Medulla oblongata (tissue), 1 donor: ENCODE measurements at regions not wholly inside any gene's neighbourhood (a gene's known extent, or its start where the extent isn't known, plus 50 kb on each side); places are given as distances from the start of the nearest gene placed in this dataset.
A peak's percentile ranks its signal among the peaks of the same experiment; 100 is the strongest.

Experiments
- DNase-seq: peaks from one replicate; pipeline ENCODE4 v3.0.0-alpha.2; 2015; ENCODE audit errors: extremely low spot score

DNA sequence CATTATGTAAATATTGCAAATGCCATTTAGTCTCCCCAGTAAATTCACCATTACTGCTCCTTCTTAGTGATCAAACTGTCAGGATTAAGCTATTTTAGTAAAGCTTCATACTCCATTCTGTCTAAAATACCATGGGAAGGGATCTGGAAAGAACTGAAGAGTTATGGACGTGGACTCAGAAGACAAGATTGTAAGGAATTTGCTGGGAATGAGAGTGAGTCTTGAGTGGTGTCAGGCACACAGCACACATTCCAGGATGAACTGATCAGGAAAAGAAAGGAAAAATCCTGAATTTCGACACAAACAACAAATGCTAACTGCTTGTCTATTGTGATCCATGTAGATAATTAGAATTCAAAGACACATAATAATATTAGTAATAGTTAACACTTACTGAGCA lies 311.0 kb downstream of the CENPC start:
- no peak for DNase-seq

DNA sequence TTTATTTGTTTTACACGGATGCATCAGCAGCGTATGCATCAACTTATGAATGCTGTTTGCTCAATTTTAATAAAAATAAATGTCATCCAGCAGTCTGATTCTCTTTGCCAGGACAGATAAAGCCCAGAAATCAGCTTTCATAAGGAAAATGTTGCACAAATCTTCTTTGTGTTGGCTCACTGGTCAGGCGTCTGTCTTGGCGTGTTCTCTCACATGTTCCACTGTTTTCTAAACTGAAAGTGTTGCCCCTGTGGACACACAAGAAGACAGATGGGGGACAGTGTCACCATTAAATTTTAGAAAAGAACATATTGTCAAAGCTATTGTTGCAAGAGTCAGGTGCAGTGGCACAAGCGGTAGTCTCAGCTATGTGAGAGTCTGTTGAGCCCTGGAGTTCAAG lies 316.2 kb downstream of the CENPC start:
- no peak for DNase-seq

DNA sequence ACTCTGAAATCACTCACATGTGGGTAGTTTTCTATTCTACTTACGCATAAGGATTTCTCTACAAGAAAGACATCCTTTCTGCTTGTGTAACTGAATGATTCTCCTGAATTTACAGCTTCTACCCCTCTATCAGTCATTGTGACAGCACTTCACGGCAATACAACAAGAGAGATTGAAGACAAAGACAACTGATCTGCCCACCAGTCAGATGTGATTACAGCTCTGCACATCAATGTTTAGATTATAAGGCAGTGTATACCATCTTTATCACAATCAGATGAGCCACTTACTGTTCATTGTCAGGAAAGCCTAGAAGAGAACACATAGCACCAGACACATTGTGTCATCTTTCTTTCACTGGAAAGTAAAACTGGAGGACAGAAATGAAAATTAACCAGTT lies 324.4 kb downstream of the CENPC start:
- no peak for DNase-seq

DNA sequence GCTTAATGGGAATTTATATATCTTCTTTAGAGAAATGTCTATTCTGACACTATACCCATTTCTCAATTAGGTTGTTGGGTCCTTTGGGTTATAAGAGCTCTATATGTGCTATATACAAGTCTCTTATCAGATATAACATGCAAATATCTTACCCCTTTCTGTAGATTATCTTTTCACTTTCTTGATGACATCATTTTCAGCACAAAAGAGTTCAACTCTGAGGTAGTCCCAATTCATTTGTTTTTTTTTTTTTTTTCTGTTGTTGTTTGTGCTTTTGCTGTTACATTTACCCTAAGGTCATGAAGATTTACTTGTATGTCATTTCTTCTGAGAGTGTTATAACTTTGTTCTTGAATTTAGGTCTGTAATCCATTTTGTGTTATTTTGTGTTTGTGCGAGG lies 326.4 kb downstream of the CENPC start:
- no peak for DNase-seq

DNA sequence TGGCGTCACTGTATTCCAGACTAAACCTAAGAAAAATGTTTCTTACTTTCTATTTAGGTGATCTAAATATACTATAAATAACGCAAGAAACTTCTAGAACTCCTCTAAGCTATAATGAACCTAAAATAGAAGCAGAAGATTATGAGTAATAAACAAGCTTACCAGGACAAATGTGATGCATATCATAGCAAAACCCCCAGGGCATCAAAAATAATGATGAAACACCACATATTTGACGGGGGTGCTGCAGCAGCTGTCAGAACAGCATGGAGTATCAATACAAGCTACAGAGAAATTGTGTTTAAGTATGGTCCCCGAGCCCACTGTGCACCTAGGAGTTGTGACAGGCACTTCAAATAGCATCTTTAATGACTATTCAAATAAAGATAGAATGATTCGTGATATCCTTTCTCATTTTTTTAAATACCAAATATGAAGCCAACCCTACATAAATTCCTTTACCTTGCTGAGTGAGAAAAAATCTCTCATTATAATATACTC lies 337.3 kb downstream of the CENPC start:
- no peak for DNase-seq

DNA sequence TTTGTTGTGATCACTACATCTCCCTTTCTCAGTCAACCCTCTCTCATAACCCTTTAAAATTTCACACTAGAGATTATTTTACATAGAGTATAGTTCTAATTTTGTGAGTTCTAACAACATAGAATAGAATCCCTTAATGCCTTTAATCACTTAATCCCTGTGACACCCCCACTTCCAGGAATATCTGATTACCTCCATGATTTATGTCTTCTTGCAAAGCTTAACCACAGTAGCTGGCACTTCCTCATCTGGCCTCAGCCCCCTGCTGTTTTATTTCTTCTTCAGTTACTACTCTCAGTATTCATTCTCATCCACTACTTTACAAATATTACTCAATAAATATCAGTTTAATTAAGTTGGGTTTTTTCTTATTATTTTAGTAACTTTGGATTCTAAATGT lies 340.9 kb downstream of the CENPC start:
- no peak for DNase-seq

DNA sequence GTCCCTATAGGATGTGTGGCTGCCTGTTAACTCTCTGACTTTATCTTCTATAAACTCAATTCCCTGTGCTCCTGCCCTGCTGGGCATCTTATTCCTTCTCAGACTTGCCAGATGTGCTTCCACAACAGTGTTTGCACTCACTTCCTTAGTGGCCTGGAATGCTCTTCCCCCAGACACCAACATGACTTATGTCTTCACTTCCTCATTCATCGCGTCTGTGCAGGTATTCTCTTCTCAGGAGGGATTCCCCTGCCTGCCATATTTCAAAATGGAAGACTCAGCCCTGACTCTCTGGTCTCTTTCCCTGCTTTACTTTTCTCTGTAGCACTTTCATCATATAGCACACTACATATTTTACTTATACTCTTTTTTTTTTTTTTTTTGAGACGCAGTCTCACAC lies 344.0 kb downstream of the CENPC start:
- DNase-seq, result no peak

DNA sequence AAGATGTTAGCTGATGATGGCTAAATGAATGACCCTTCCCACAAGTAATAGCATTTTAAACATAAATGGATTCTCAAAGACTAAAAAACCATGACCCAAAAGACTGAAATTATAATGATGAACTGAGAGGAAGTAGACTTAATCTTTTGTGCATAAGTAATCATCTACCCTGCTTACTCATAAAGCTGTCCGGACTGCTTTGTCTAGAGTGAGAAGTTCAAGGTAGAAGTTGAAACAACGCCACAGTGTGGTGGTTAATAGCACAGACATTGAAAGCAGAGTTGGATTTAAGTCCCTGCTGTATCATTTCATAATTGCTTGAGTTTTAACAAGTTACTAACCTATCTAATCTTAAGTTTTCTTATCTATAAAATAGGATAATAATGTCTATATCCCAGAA lies 346.6 kb downstream of the CENPC start:
- DNase-seq, result peak; percentile 40

DNA sequence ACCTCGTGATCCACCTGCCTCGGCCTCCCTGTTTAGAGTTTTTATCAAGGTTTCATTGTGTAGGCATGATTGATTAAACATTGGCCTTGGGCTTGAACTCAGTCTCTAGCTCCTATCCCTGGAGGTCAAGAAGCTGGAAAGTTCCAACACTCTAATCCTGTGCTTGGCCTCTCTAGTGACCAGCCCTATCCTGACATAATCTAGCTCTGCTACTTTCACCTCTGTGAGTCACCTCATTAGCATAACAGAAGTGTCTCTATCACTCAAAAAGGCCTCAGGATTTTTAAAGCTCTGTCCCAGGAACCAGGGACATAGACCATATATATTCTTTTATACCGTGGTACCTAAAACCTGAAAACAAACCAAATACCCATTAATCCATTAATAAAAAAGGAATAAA lies 377.5 kb downstream of the CENPC start:
- DNase-seq, result no peak

DNA sequence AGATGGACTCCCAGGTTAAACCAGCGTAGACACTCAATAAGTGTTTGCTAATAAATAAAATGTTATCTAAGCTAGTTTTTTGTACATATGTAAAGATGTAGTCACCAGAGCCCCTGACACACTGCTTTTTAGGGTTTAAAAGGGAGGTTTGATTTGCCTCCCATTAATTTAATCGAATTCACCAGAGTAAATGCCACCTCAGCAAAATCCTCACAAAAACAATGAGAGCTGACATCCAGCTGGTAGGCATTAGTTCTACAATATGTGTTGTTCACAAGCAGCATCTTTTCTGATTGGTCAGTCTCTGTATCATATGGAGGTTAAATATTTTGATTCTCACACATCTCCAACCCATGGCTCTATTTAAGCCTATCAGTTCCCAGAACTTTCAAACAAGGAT lies 382.6 kb downstream of the CENPC start:
- no peak for DNase-seq

DNA sequence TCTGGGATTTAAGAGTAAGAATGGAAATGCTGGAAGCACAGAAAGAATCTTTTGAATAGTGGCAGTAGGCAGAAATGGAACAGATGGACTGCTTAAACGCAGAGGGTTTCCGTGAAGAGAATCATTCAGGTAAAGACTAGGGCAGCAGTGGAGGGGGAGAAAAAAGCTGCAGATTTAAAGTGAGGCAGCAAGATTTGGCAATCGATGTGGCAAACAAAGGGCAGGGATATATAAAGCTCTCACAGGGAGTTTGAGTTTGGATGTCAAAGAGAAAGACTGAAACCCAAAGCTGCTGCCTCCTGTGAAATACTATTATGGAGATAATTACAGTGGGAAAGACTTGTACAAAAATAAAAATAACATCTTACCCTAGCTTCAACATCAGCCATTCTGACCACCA lies 384.0 kb downstream of the CENPC start:
- no peak for DNase-seq

DNA sequence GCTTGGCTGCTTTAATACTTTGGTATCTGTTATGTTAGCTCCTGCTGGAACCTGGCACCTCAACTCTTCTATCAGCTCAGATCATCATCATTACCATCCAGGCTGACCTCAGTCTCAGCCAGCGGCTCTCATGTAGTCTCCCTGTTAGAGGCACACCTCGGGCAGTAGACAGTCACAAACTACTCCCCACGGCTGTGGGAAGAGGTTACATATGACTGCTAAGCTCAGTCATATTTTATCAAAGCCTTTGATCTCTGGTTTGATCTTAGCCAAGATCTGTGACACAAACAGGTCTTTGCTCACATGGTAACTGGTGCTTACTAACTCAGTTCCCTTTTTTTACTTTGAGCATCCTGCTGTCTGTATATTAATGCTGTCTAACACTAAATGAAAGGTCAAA lies 384.9 kb downstream of the CENPC start:
- no peak for DNase-seq

DNA sequence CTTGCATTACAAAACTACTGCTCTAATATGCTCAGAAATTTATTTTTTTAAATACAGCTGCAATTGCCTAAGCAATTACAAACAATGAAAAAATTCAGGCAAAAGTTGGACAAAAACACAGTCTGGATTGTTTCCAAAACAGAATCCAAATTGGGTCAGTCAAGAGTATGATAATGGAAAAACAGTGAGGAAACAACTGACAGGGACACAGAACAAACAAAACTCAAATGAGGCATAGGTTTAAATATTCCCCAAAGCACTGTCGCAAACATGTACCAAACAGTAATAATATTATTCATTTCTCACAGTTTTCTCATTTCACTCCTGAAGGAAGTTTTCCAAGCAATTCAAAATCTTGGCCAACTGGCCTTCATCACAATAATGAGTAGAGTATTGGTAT lies 386.6 kb downstream of the CENPC start:
- DNase-seq, result no peak

DNA sequence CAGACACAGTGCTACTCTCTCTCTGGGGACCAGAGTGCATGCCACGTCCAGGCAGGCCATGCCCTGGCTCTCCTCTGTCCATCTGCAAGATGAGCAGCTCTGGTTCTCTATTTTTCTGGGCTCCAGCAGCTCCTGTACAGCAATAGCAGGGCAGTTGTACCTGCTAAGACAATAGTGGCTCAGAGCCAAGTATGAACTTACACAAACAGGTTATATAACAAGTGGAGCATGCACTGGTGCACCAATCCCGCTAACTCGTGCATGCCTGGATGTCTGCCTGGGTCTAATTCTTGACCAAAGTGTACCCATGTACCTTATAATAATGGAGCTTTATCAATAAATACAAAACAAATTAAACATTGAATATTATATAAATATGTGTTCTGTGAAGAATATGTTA lies 392.3 kb downstream of the CENPC start:
- no peak for DNase-seq

DNA sequence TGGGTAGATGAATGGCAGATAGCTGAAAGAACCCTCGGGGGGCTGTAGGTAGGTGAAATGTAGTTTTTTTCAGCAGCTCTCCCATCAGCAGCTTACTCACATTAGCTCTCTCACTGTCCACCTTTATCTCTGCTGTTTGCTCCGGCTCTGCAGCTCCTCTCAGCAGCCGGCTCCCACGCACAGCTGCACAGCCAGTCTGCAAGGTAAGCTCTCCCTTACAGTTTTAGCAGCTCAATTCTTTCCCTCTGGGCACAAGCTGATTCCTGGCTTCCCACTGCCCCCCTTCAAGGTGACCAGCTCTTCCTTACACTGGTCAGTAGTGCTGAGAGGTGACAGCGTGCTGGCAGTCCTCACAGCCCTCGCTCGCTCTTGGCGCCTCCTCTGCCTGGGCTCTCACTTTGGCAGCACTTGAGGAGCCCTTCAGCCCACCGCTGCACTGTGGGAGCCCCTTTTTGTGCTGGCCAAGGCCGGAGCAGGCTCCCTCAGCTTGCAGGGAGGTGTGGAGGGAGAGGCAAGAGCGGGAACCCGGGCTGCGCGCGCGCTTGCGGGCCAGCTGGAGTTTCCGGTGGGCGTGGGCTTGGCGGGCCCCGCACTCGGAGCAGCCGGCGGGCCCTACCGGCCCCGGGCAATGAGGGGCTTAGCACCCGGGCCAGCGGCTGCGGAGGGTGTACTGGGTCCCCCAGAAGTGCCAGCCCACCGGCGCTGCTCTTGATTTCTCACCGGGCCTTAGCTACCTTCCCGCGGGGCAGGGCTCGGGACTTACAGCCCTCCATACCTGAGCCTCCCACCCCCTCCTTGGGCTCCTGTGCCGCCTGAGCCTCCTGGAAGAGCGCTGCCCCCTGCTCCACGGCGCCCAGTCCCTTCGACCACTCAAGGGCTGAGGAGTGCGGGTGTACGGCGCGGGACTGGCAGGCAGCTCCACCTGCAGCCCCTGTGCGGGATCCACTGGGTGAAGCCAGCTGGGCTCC lies 393.6 kb downstream of the CENPC start:
- no peak for DNase-seq

DNA sequence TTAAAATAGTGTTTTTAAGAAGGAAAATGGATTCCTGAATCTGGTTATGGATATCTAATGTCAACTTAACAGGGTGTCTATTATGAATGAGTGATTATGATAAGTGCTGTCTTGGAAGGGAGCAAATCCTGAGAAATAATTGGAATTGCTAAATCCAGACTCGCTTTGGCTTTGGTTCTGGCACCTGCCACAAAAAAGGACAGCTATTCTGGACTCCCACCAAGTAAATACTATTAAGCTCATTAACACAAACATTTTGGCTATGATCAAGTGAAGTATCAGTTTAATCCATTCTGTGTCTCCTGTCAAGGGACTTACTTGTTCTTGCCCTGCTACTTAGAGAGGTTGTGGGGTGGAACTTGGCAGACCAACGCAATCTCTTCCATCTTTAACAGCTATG lies 403.7 kb downstream of the CENPC start:
- DNase-seq, result no peak

DNA sequence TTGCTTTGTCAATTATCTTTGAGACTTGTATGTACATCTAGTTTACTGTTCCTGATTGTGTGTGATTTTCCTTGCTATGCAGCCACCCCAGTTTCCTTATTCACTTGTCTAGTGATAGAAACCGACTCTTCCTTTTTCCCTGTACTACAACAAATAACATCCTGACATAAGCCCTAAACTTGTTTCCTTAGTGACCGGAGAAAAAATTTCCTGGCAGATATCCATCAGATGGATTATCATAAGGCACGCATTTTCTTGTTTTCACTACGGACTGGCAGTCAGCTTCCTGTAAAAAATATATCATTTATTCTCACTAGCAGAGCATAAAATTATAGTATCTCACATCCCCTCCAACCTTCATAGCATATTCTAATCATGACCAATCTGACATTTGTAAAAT lies 410.7 kb downstream of the CENPC start:
- DNase-seq, result no peak

DNA sequence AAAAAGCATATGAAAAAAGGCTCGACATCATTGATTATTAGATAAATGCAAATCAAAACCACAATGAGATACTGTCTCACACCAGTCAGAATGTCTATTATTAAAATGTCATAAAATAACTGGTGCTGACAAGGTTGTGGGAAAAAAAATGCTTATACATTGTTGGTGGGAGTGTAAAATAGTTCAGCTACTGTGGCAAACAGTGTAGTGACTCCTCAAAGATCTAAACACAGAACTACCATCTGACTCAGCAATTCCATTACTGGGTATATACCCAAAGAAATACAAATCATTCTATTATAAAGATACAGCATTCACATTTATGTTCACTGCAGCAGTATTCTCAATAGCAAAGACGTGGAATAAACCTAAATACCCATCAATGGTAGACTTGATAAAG lies 412.1 kb downstream of the CENPC start:
- no peak for DNase-seq

DNA sequence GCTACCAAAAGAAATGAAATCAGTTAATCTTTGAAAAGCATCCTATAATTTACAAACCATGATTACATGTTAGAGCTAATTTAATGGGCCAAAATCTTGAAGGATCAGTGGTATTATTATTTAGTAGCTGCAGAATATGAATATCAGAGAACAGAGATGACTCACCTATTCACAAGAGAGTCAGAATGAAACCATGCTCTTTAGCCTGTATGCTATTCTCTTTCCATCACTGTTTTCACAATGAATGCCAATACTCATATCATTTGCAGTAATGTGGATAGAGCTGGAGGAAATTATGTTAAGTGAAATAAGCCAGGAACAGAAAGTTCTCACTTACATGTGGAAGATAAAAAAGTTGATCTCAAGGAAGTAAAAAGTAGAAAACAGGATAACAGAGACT lies 414.1 kb downstream of the CENPC start:
- DNase-seq, result no peak

DNA sequence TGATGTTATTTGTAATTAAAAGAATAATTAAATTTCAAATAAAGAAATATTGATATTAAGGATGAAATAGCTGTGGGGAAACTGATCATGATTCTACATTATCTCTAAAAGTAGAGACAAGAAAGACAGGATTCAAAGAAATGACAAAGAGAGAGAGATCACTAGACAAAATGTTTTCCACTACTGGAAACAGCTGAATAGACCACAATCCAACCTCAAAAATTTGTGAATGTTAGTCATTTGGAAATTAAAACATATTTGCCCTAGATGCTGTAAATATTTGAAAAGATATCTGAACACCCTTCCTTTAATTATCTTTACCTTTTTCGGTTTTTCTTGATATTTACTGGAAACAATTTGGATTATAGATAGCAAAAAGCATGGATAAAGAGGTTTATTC lies 414.9 kb downstream of the CENPC start:
- no peak for DNase-seq

DNA sequence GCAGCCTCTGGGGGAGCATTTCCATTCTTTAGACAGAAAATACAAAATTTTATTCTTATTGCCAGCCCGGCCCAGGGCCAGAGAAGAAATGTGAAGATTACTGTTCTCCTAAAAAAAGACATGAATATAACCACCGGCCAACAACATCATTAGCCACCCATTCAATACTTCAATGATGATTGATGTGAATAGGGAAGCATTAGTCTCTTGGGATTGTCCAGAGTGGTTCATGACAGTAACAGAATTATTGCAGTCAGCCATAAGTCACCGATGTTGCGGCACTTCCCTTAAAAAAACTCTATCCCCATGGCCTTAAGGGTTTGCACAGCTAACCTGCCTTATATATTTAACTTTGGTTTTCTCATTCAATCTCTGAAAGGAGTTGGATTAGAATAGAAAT lies 418.7 kb downstream of the CENPC start:
- no peak for DNase-seq

DNA sequence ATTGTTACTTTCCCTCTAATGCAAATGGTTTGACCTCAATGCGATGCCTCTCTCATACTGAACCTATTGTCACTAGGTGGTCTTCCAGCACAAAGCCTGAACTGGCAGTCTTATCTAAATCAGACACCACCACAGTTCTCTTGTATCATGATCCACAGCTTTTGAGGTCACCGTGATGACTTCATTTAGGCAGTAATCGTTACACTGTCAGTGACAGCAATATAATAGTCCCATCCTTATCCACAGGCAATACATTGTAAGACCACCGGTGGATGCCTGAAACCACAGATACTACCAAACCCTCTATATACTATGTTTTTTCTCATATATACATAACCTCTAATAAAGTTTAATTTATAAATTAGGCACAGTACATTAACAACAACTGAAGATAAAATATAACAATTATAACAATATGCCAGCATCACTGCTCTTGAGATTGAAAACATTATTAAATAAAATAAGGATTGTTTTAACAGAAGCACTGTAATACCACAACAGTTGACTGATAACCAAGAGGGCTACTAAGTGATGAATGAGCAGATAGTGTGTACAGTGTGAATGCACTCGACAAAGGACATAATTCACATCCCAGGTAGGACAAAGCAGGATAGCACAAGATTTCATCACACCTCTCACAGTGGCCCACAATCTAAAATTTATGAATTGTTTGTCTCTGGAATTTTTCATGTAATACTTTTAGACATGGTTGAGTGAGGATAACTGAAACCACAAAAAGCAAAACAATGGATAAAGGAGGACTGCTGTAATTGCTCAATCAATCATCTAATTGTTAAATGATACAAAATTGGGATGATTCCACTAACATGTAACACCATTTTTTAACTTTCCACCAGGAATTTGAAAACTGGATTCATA lies 419.4 kb downstream of the CENPC start:
- DNase-seq, result no peak

DNA sequence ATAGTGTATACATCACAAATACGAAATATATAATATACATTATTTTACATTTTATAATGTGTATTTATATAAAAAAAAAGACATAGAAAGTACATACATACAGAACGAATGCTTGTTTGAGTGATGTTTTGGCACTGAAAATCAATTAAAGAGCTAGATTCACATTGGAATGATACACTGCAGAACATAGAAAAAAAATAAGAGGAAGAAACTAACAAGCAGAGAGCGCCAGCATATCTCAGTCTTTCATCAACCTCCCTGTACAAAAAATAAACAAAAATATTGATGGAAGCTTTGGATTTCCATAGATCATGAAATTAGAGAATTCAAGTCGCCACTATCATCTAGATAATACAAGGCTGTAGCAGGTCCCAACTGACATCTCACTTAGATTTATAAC lies 420.6 kb downstream of the CENPC start:
- DNase-seq, result no peak
